ENCODE measurements at regions not wholly inside any gene's neighbourhood (a gene's known extent, or its start where the extent isn't known, plus 50 kb on each side); places are given as distances from the start of the nearest gene placed in this dataset.

GRCh38 chr4:152100379-152101201 is 339.8 kb upstream of the GATB start:
- DNase-seq (peak; percentile 36), ATAC-seq (ENCODE audit: low read depth) (peak; percentile 39)
- no peaks in the 10 kb centered on the region for H3K9me3 Mint-ChIP-seq (ENCODE audit: insufficient read depth)
- Histone ChIP-seq H3K9ac (ENCODE audit: low read length) (peak overlapping the region; percentile 55), H3K9me3 (ENCODE audit: control extremely low read depth in 1 of 3, control insufficient read depth in 2 of 3, insufficient read depth in 1 of 3, low read length in 2 of 3) (peaks cover 0 to 11% (median 0%) of the 10 kb centered on the region in 3 donors), H3K4me1 (ENCODE audit: control insufficient read depth in 2 of 2, insufficient read depth in 2 of 2, low read length in 2 of 2) (peaks cover 30 to 34% of the 10 kb centered on the region in 2 donors), H3K27me3 (replicated peaks in 1 of 4; ENCODE audit: control extremely low read depth in 1 of 4, control insufficient read depth in 3 of 4, insufficient read depth in 4 of 4, low read length in 3 of 4) (no peaks in the 10 kb centered on the region), H3K79me2 (ENCODE audit: control insufficient read depth, insufficient read depth, low read length) (no peaks in the 10 kb centered on the region), H4K20me1 (ENCODE audit: control insufficient read depth, insufficient read depth, low read length, poor library complexity, severe bottlenecking) (no peaks in the 10 kb centered on the region), H3K27ac (ENCODE audit: low read length in 2 of 2) (peak overlapping the region; percentile 50 to 75), H3K36me3 (replicated peaks in 1 of 2; ENCODE audit: control extremely low read depth in 1 of 2, control insufficient read depth in 1 of 2, extremely low read depth in 1 of 2, insufficient read depth in 2 of 2, low read length in 1 of 2) (no peaks in the 10 kb centered on the region), H3K4me3 (ENCODE audit: control extremely low read depth in 1 of 5, extremely low read depth in 1 of 5, insufficient read depth in 1 of 5, low read depth in 2 of 5, low read length in 4 of 5) (peak overlapping the region in 3 of 5 experiments; percentile 10 to 45 (median 15)), H3K4me2 (replicated peaks; ENCODE audit: low read depth, low read length, poor library complexity, severe bottlenecking) (peak overlapping the region; percentile 65), H2AFZ (ENCODE audit: insufficient read depth, low read depth, low read length, poor library complexity, severe bottlenecking) (peak overlapping the region; percentile 82)
- TF ChIP-seq CTCF (IDR thresholded peaks at IDR 0.05) (no peak), EZH2 (IDR thresholded peaks at IDR 0.05; ENCODE audit: borderline replicate concordance, insufficient read depth, low read depth, low read length, poor library complexity, severe bottlenecking) (no peak)
- H3K4me1 Mint-ChIP-seq = peaks cover 25% of the 10 kb centered on the region
- H3K4me3 Mint-ChIP-seq = peak overlapping the region; percentile 76
- ChIA-PET POLR2A (no interaction called here), CTCF (no interaction called here)
- WGBS (ENCODE audit: insufficient coverage) = 9% methylated on average over 4 of the region's 6 CpGs
- peaks cover 4% of the 10 kb centered on the region for H3K27me3 Mint-ChIP-seq
- peak overlapping the region; percentile 77 for H3K27ac Mint-ChIP-seq
- intact Hi-C loops (cut with micrococcal nuclease) = no loop called here

- Mint-ChIP-seq H3K9me3 (ENCODE audit: insufficient read depth) (no peaks in the 10 kb centered on the region), H3K4me1 (peaks cover 25% of the 10 kb centered on the region), H3K27ac (no peak overlapping the region), H3K4me3 (peak overlapping the region; percentile 76), H3K27me3 (peaks cover under 1% of the 10 kb centered on the region)
- CTCF ChIA-PET = no interaction called here
- ATAC-seq (ENCODE audit: low read depth) (no peak), DNase-seq (no peak)
- Histone ChIP-seq H3K4me2 (replicated peaks; ENCODE audit: low read depth, low read length, poor library complexity, severe bottlenecking) (peak overlapping the region; percentile 65), H3K36me3 (replicated peaks in 1 of 2; ENCODE audit: control extremely low read depth in 1 of 2, control insufficient read depth in 1 of 2, extremely low read depth in 1 of 2, insufficient read depth in 2 of 2, low read length in 1 of 2) (no peaks in the 10 kb centered on the region), H3K27me3 (replicated peaks in 1 of 4; ENCODE audit: control extremely low read depth in 1 of 4, control insufficient read depth in 3 of 4, insufficient read depth in 4 of 4, low read length in 3 of 4) (no peaks in the 10 kb centered on the region), H3K79me2 (ENCODE audit: control insufficient read depth, insufficient read depth, low read length) (no peaks in the 10 kb centered on the region), H3K9ac (ENCODE audit: low read length) (no peak overlapping the region), H3K4me1 (ENCODE audit: control insufficient read depth in 2 of 2, insufficient read depth in 2 of 2, low read length in 2 of 2) (peaks cover 30 to 34% of the 10 kb centered on the region in 2 donors), H4K20me1 (ENCODE audit: control insufficient read depth, insufficient read depth, low read length, poor library complexity, severe bottlenecking) (no peaks in the 10 kb centered on the region), H3K27ac (ENCODE audit: low read length in 2 of 2) (peak overlapping the region; percentile 15 to 75), H2AFZ (ENCODE audit: insufficient read depth, low read depth, low read length, poor library complexity, severe bottlenecking) (peak overlapping the region; percentile 82), H3K9me3 (ENCODE audit: control extremely low read depth in 1 of 3, control insufficient read depth in 2 of 3, insufficient read depth in 1 of 3, low read length in 2 of 3) (peaks cover 0 to 11% (median 0%) of the 10 kb centered on the region in 3 donors), H3K4me3 (ENCODE audit: control extremely low read depth in 1 of 5, extremely low read depth in 1 of 5, insufficient read depth in 1 of 5, low read depth in 2 of 5, low read length in 4 of 5) (peak overlapping the region in 1 of 5 experiments; percentile 45)
- TF ChIP-seq EZH2 (IDR thresholded peaks at IDR 0.05; ENCODE audit: borderline replicate concordance, insufficient read depth, low read depth, low read length, poor library complexity, severe bottlenecking) (no peak), CTCF (IDR thresholded peaks at IDR 0.05) (no peak)
- intact Hi-C loops (cut with micrococcal nuclease) = no loop called here
- POLR2A ChIA-PET = no interaction called here
- 66% methylated on average over 5 of the region's 7 CpGs for WGBS (ENCODE audit: insufficient coverage)
Observed at GRCh38 chr4:152099981-152100378, 339.2 kb upstream of the GATB start.

All from B cell (primary cell).